ENCODE measurements at regions not wholly inside any gene's neighbourhood (a gene's known extent, or its start where the extent isn't known, plus 50 kb on each side); places are given as distances from the start of the nearest gene placed in this dataset.

DNA sequence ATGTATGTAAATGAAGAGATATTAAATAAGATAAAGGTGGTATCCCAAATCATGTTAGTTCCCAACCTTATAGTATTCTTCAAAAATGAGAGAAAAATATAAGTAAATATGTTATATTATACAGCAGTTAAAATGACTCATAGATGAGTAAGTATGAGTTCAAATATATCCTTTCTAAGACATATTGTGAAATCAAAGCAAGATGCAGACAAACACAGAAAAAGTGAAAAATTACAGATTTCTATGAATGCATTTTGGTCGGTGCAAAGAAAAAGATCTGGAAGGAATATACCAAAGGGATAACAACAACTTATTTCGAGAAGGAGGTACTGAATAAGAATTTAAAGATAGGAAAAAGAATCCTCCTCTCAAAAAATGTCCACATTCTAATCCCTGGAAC is 181.2 kb upstream of the TTC14 start (continued):
- TF ChIP-seq, protein P1, sequence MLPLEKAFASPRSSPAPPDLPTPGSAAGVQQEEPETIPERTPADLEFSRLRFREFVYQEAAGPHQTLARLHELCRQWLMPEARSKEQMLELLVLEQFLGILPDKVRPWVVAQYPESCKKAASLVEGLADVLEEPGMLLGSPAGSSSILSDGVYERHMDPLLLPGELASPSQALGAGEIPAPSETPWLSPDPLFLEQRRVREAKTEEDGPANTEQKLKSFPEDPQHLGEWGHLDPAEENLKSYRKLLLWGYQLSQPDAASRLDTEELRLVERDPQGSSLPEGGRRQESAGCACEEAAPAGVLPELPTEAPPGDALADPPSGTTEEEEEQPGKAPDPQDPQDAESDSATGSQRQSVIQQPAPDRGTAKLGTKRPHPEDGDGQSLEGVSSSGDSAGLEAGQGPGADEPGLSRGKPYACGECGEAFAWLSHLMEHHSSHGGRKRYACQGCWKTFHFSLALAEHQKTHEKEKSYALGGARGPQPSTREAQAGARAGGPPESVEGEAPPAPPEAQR (CRISPR knock-in tag; IDR thresholded peaks at IDR 0.05) = no peak
- TF ChIP-seq KAT7 (CRISPR knock-in tag; IDR thresholded peaks at IDR 0.05; ENCODE audit: borderline replicate concordance) (no peak), NR1H2 (CRISPR knock-in tag; IDR thresholded peaks at IDR 0.05) (no peak), OVOL2 (CRISPR knock-in tag; IDR thresholded peaks at IDR 0.05; ENCODE audit: borderline replicate concordance) (no peak), TP53 (CRISPR knock-in tag; IDR thresholded peaks at IDR 0.05) (no peak), ZNF138 (CRISPR knock-in tag; conservative IDR thresholded peaks at IDR 0.05) (no peak), MXD4 (CRISPR knock-in tag; IDR thresholded peaks at IDR 0.05; ENCODE audit: borderline replicate concordance) (no peak)
- TF ChIP-seq, protein P2, sequence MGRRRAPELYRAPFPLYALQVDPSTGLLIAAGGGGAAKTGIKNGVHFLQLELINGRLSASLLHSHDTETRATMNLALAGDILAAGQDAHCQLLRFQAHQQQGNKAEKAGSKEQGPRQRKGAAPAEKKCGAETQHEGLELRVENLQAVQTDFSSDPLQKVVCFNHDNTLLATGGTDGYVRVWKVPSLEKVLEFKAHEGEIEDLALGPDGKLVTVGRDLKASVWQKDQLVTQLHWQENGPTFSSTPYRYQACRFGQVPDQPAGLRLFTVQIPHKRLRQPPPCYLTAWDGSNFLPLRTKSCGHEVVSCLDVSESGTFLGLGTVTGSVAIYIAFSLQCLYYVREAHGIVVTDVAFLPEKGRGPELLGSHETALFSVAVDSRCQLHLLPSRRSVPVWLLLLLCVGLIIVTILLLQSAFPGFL (CRISPR knock-in tag; IDR thresholded peaks at IDR 0.05; ENCODE audit: borderline replicate concordance) = no peak

DNA sequence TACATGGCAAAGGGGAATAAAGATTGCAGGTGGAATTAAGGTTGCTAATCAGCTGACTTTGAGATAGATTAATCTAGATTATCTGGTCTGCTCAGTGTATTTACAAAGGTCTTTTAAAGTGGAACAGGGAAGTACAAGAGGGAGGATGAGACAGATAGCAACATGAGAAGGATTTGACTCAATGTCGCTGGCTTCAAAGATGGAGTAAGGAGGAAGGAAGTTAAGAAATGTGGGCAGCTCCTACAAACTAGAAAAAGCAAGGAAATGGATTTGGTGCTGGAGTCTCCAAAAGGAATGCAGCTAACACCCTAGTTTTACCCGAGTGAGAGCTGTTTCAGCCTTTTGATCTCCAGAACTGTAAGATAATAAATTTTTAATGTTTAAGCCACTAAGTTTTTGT is 180.7 kb upstream of the TTC14 start:
- no peaks in the 10 kb centered on the region for H3K4me1 Mint-ChIP-seq
- DNase-seq (ENCODE audit: low spot score) (no peak), ATAC-seq (no peak)
- H3K27ac Mint-ChIP-seq = no peak overlapping the region
- POLR2A ChIA-PET = no interaction called here
- CTCF ChIA-PET = no interaction called here
- TF ChIP-seq FOXP4 (CRISPR knock-in tag; IDR thresholded peaks at IDR 0.05) = no peak
- TF ChIP-seq ZBTB43 (CRISPR knock-in tag; IDR thresholded peaks at IDR 0.05) = no peak
- TF ChIP-seq SOX15 (CRISPR knock-in tag; IDR thresholded peaks at IDR 0.05) = no peak
- no peak for TF ChIP-seq E2F4 (CRISPR knock-in tag; IDR thresholded peaks at IDR 0.05; ENCODE audit: borderline replicate concordance, low read depth)
- no peak for TF ChIP-seq ETV6 (CRISPR knock-in tag; IDR thresholded peaks at IDR 0.05)
- no peak for TF ChIP-seq SMAD4 (CRISPR knock-in tag; IDR thresholded peaks at IDR 0.05)
- TF ChIP-seq JAZF1 (CRISPR knock-in tag; IDR thresholded peaks at IDR 0.05) = no peak
- TF ChIP-seq, protein P3, sequence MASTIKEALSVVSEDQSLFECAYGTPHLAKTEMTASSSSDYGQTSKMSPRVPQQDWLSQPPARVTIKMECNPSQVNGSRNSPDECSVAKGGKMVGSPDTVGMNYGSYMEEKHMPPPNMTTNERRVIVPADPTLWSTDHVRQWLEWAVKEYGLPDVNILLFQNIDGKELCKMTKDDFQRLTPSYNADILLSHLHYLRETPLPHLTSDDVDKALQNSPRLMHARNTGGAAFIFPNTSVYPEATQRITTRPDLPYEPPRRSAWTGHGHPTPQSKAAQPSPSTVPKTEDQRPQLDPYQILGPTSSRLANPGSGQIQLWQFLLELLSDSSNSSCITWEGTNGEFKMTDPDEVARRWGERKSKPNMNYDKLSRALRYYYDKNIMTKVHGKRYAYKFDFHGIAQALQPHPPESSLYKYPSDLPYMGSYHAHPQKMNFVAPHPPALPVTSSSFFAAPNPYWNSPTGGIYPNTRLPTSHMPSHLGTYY (CRISPR knock-in tag; IDR thresholded peaks at IDR 0.05) = no peak
- TF ChIP-seq ESRRA (CRISPR knock-in tag; IDR thresholded peaks at IDR 0.05; ENCODE audit: borderline replicate concordance) = no peak
- no peak for TF ChIP-seq NFYB (CRISPR knock-in tag; conservative IDR thresholded peaks at IDR 0.05; ENCODE audit: low read depth)
- TF ChIP-seq TP53 (CRISPR knock-in tag; IDR thresholded peaks at IDR 0.05) = no peak
- no peaks in the 10 kb centered on the region for H3K27me3 Mint-ChIP-seq (ENCODE audit: low read depth)
- no peaks in the 10 kb centered on the region for H3K36me3 Mint-ChIP-seq
- H3K4me3 Mint-ChIP-seq = no peak overlapping the region
- no peaks in the 10 kb centered on the region for H3K9me3 Mint-ChIP-seq

All from WTC11 (cell line).